CD4-positive, alpha-beta T cell treated with Interleukin-12 subunit alpha and Interleukin-12 subunit beta, for 1 hour (primary cell): ENCODE measurements at regions not wholly inside any gene's neighbourhood (a gene's known extent, or its start where the extent isn't known, plus 50 kb on each side); places are given as distances from the start of the nearest gene placed in this dataset.

Source experiments
- DNase-seq: peaks from one replicate; pipeline ENCODE4 v3.0.0-alpha.2; 2020

DNA sequence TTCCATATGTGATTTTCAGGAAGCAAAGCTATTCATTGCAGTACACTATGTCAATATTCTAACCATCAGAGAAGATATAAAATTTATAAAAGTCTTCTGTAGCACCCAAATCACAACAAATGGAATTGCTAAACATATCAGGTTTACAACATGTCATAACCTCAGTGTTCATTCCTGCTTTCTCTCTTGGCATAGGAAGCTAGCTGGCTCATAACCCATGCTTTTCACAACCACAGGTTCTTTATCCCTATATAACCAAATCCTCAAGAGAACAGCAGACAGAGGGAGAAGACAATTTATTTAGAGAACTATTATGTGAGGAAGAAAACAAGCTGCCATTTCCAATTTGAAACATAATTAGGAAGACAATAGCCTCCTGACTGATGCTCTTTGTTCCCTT, 997.0 kb upstream of the ACVR2A start:
- DNase-seq, result no peak

DNA sequence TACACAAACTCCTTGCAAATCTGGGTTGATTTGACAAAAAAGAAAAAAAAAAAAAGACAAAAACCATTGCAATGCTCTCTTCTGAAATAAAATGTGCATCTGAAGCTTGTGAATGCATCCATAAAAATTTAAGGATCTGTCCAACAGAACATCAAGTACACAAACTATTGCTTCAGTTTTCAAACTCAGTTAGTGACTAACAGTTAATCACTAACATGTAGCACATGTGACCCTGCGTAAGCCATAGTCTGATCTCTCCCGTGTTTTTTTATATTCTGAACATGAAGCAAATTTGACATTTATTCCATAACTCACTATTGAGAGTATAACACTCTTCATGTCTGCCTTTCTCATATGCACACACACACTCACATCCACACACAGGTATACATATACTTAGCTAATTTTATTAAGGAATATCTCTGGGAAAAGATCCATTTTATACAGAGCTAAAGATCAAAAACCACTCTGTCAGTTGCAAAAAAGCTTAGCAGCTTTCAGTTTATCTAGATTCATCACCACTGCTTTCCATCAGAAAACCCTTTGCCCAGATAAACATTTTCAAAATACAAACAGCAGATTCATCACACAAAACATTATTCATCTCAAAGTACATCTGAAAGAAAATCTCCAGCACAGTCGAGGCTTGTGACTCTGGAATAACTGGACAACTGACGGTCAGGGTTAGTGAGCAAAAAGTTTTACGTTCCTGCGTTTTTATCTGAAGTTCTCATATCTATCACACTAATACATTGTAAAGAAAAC, 1000.4 kb upstream of the ACVR2A start:
- DNase-seq, result no peak

DNA sequence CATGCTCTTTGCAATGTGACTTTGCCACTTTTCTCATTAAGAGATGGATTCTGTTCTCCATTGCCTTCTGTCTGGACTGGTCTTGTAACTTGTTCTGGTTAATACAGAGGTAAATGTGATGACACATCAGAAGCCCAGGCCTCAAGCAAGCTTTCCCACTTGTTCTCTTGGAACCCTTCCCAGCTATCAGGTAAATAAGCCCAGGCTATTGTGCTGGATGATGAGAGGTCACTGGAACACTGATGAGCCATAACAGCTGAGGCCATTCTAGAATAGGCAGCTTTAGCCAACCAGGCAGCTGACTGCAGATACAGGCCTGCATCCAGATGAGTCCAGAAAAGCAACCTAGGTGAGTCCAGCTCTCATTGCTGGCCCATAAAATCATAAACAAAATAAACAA, 1007.0 kb upstream of the ACVR2A start:
- no peak for DNase-seq

DNA sequence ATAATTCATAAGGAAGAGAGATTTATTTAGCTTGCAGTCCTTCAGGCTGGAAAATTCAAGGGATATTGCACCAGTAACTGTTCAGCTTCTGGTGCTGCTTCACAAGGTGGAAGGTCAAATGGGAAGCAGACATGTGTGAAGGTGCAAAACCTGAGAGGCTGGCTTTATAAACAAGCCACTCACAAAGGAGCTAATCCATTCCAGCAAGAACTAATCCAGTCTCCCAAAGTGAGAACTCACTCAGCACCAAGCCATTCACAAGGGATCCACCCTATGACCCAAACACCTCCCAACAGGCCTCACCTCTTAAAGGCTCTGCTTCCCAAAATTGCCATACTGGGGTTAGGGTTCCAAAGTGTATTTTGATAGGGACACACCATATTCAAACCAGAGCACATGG, 1018.4 kb upstream of the ACVR2A start:
- DNase-seq, result no peak

DNA sequence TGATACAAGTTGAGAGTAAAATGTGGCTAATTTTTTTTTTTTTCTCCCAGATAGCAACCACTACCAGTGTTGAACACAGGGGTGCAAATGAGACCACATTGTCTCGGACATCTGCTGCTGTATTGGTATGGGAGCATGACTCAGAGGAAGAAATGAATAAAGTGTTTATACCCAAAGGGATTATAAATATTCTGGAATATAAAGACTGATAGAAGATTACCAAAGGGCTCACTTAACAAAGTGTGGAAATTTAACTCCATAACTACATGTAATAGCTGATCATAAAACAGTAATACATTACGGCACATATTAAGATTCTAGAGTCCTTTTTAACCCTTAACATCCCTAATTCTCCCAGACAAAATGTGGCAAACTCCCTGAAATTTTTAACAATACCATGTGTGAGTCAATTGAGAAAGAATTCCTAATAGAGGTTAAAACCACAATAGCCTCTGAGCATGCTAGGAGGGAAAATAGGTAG, 1023.0 kb upstream of the ACVR2A start:
- DNase-seq, result no peak

DNA sequence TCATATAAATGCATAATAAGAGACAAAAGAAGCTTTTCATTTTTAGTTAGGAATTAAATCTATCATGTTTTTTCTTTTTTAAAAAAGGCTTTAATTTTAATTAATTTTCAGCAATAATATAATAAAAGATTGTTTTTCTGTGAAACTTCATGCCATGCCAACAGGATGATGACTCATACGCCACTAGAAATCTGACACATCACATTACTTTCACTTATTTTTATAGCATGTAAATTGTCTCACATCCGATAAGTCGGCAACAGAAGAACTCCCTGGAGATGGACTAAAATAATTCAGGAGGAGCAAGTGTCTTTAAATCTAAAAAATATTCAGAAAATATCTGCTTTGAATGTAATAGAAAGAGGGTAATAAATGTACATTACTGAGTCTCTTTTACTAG, 1024.2 kb upstream of the ACVR2A start:
- no peak for DNase-seq

DNA sequence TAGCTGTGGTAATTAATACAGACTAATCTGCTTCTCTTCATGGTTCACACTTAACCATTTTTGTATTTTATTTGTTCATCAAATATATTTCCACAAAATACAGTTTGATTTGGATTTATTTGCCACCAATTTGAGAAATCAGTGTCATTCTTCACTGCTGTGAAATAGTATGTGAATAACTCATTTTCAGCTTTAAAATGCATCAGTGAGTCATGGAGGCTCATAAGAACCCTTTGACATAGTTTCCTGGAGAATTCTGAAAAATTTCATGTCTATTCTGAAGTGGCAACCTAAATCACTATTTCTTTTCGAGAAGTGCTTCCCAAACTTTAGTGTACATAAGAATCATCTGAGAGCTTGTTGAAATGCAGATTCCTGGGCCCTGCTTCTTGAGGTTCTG, 1026.7 kb upstream of the ACVR2A start:
- no peak for DNase-seq

DNA sequence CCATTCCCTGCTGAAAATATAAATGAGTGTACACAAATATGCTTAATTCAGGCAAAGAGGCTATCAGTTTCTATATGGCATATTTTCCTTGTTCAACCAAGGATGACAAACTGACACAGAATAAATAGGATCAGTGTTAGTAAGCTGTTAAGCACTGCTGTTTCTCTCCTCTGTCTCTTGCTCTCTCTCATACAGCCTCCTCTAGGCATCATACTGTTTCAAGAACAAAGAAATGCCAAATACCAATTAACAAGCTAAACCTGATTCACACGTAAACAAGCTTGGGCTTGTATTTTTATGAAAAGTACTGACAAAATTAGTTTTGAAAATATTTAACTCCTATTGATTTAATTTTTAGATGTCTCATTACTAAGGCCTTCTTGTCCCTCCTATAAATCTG, 1027.2 kb upstream of the ACVR2A start:
- no peak for DNase-seq

DNA sequence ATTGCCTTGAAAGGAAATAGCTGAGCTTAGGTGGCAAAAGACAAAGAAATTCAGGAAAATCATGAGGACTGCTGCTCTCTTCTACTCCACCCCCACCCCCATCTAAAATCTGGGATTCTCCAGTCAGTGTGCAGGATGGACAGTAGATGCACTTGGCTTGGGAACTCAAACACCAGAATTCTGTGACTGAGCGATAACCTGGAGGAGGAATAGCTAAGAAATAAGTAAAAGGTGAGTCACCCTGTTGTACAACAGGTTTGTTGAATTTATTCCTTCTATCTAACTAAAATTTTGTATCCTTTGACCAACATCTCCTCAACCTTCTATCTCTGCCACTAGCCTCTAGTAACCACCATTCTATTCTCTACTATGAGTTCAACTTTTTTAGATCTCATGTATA, 1029.9 kb upstream of the ACVR2A start:
- DNase-seq, result no peak

DNA sequence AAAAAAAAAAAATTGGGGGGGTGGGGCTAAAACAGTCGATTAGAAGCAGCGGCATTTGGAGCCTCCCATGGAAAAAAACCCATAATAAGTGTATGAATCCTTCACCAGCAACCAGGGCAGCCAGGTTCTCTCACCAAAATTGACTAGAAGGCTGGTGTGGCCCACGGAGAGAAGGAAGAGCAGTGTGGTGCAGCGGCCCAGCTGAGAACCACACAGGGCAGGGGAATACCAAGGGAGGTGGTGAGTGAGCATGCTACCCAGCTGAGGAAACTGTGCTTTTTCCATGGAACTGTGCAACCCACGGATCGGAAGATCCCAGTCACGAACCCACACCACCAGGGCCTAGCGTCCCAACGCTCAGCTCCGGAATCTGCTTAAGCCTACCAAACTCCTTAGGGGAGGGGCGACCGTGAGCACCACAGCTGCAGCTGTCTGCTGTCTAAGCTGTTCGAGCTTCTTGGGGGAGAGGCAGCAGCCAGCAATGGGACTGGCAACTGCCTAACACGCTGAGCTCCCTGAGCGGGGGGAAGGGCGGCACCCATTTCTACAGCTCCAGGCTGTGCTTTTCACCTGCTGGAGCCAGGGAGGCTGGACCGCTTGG, 1037.2 kb upstream of the ACVR2A start:
- DNase-seq, result no peak

DNA sequence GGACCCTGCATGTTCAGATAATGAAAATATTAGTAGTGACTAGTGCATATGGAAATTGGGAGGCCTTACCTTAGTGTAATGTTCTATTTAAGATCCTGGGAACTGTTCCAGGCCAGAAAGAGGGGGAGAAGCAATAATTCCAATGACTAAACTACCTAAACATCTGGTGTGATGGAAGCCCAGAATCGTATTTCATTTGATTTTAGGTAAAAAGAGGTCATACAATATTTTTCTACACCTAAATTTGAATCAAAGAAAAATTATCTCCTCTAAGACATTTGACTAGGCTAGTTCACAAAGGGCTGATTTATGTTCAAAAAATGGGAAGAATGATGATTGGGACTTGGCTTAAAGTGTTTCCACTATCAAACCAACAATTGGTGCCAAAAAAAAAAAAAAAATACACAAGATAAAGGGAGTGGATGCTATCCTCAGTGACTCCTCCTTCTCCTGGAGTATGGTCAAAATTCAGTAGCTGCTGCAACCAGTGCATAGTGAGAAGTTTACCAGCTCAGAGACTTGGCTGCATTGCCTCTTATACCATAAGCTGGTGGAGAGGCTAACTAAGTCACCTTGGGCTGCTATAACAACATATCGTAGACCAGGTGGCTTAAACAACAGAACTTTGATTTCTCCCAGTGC, 1038.3 kb upstream of the ACVR2A start:
- DNase-seq, result no peak

DNA sequence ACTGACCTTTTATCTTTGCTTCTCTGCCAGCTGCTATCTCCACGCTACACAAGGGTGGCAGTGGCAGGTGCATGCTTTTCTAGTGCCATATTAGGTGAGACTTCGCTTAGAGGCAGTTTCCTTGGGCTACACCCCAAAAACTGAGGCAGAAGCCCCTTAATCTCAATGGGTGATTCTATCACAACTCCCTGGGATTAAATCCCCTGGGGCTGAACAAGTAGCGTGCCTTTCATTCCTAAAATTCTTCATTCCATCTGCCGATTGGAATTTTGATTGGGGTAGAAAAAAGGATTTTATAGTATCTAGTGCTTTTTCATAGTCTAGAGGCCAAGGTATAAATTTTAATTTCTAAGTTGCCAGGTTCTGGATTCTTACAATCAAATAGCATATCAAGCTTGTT, 1040.5 kb upstream of the ACVR2A start:
- DNase-seq, result no peak

DNA sequence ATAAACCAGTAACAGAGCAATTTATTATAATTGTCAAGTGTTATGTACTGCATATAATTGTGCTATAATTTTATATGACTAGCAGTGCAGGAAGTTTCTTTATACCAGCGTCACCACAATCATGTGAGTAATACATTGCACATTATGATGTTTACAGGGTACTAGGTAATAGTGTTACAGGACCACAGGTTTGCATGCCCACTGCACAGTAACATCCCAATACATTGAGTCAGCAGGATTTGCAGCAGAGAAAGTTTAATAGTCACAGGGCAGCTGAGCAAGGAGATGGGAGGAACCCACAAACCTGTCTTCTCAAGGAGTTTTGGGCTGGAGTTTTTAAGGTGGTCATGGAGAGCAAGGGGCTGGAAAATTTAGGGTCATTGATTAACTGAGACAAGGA, 1042.9 kb upstream of the ACVR2A start:
- no peak for DNase-seq

DNA sequence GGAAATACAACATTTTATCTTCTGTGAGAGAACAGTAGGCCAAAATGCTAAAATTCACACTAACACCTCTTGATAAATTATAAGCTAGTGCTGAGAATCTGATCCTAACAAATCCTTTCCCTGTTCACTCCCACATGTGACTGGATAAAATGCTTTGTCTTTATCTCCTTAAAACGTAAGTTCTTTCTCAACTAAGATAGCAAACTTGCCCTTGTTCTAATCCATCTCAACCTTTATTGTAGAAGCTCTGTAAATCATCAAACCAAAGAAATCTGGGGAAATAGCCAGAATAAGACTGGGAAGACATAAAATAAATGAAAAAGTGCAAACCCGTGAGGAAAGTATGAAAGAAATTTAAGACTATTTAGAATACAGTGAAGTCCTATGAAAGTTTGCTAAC, 1058.4 kb upstream of the ACVR2A start:
- no peak for DNase-seq

DNA sequence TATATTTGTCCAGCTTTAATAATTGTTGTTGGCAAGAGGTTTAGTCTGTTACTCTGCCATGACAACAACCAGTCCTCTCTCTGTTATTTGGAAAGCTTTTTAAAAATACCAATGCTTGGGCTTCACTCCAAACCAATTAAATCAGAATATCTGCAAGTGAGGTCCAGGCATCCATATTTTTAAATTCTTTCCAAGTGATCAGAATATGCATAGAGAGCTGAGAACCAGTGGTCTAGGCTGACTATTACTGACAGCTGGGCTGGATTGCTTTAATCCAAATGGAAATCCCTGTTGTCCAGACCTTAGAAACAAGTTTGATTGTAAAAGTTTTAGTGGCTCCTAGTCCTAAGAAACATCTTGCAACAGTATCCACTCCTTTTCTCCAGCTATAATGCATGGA, 1059.7 kb upstream of the ACVR2A start:
- no peak for DNase-seq

DNA sequence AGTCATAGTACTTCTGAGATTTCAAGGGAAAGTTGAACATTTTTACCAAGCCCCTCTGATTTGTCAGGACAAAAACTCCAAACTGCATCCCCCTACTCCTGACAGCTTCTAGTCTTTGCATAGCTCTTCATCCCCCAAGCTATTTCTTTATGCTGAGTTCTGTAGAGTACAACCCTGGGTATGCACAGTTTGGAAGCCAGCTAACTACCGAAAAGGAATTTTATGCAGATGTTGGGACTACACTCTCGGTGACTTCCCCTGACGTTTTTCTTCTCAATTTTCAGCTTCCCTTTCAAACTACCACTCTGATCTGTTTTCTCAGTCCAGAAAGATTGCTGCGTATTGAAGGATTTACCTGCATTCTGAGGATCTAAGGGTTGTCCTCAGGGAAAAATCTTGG, 1060.2 kb upstream of the ACVR2A start:
- DNase-seq, result no peak

DNA sequence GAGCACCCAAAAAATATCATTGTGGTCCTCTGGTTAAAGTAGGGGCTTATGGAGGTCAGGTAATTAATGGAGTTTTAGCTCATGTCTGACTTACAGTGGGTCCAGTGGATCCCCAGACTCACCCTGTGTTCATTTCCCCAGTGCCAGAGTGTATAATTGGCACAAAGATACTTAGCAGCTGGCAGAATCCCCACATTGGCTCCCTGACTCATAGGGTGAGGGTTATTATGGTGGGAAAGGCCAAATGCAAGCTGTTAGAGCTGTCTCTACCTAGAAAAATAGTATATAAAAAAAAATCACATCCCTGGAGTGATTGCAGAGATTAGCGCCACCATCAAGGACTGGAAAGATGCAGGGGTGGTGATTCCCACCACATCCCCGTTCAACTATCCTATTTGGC, 1067.6 kb upstream of the ACVR2A start:
- DNase-seq, result no peak

DNA sequence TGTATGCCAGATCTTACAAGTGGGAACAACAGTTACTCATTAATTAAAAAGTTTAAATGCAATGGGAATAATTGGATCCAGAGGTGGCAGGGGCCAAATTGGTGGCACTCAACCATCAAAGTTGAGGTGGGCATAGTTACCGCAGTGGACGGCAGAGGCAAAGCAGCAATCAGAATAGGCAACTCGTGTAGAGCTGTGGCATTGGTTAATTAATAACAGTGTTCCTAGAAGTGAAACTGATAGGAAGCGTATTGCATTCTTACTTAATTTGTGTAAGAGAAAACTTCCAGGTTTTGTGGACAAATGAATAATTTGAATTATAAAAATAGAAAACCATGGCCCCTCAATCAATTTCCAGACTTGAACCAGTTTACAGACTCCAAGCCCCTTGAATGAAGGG, 1068.2 kb upstream of the ACVR2A start:
- no peak for DNase-seq

DNA sequence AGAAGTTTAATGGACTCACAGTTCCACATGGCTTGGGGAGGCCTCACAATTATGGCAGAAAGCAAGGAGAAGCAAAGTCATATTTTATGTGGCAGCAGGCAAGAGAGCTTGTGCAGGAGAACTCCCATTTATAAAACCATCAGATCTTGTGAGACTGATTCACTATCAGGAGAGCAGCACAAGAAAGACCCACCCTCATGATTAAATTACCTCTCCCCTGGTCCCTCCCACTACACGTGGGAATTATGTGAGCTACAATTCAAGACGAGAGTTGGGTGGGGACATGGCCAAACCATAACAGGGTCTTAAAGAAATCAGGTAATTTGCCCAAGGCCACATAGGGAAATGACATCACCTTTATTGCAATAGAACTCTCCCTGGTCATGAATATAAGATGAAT, 1073.3 kb upstream of the ACVR2A start:
- no peak for DNase-seq

DNA sequence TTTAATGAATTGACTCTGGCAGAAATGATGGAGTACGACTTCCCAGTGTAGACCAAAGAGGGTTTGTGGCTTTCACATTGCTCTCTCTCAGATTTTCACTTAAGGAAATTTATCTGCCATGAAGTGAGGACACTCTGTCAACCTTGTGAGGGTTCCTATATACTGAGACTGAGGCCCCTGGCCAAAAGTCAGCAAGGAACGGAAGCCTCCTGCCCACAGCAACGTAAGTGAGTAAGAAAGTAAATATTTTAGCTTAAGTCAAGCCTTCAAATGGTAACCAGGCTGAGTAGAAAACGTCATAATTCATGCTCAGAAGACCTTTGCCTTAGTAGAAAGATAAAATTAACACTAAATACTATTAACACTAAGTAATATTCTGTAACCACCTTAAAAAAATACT, 1080.5 kb upstream of the ACVR2A start:
- DNase-seq, result no peak

DNA sequence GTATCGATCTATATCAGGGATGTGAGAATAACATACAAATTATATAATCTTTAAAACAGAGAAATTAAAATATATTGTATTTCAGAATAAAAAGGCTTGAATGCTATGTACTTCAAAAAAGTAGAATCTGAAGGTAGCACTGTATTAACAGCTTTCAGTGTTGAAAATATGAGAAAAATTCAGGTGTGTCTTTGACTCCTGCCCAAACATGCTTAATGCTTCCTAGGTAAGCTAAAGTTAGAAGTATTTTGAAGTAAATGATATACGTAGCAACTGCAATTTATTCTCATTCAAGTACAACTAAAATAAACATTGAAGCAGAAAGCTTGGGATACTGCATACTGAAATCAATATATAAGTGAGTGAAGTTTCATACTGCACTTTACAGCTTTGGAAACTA, 1082.0 kb upstream of the ACVR2A start:
- DNase-seq, result no peak

DNA sequence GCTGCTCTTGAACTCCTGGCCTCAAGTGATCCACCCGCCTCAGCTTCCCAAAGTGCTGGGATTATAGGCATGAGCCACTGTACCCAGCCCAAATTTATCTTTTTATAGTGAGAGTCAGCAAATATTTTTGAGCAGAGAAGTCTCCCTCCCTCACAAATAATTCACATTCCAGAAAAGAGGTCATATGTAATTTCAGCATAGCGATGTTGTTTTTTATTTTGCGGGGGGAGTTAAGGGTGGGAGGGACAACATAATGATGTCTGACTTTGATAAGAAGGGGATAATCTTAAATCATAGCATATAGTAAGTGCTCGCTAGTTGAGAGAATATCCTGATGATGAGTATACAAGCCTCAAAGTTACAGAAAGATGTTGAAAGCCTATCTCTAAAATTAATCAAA, 1090.2 kb upstream of the ACVR2A start:
- DNase-seq, result no peak

DNA sequence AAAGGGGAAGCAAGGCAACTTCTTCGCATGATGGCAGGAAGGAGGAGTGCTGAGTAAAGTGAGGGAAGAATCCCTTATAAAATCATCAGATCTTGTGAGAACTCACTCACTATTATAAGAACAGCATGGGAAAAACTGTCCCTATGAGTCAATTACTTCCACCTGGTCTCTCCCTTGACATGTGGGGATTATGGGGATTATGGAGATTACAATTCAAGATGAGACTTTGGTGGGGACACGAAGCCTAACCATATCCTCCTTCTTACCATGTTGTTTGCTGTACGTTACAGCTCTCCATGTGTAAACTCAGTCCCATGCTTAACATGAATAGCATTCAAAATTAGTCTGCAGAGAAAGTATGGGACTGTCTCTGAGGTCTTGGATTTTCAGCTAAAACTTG, 1096.8 kb upstream of the ACVR2A start:
- DNase-seq, result no peak

DNA sequence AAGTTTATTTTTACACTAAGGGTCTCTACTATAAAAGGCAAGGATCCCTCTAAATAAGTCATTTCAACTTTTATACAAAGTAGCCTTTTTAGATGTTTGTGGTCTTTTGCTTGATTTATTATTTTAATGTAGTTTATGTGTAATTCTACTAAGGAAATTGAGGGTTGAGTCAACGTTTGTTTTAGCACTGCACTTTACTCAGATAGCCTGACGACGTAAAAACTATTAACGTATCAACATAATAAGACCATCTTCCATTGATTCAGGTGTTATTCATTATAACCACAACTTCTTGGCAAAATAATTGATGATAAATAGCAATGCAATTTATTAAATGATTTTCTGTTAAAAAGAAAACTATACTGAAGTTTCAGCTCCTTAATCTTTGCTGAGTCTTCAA, 1103.6 kb upstream of the ACVR2A start:
- no peak for DNase-seq

DNA sequence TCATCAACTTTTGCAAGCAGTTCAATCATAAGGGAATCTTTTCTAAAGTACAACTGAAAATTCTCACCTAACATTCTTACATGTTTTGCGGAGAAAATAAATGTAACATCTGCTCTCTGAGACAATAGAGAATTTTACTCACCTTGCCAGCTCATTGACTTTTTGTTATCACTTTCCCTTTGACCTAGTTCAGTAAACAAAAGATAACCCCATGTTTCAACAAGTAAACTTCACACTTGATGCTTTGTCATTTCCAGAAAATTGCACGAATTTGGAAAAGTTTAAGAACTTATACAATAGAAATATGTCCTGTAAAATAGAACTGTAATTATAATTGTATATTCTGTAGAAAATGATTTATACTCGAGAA, 1110.0 kb upstream of the ACVR2A start:
- DNase-seq, result no peak
